LoVo (cell line): ENCODE measurements at regions not wholly inside any gene's neighbourhood (a gene's known extent, or its start where the extent isn't known, plus 50 kb on each side); places are given as distances from the start of the nearest gene placed in this dataset.

Experiments used
- DNase-seq: peaks from one replicate; pipeline ENCODE4 v3.0.0-alpha.2; 2016; ENCODE audit warnings: low spot score

DNA sequence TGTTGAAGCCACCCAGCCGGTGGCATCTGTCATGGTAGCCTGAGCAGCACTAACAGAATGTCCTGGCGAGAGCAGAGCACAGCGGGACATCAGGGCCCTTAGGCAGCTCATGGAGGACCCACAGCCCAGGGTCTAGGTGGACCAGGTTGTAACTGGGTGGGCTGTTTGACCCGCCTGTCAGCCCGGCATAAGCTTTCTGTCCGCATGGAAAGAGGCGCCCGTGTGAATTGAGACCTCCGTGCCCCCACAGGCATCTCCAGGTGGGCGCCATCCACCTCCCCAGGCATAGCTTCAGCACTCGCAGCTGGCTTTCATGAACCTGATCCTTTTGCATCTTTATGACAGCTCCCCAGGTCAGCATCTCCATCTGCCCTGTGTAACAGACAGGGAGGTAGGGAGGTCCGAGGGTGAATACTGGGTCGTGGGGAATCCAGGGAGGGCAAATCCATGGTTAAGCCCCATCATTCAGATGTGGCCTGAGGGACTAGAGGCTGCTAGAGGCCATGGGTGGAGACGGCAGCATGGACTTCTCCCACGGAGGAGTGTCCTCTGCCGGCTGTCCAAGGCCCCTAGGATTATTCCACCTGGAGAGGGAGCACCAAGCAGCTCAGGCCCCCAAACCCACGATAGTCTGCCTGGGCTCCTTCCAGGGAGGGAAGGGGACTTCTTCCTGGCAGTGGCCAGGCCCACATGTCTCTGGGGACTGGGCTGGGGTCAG lies 371.6 kb upstream of the MKI67 start:
- DNase-seq: no peak

- no peak for DNase-seq
These were observed 372.1 kb upstream of the MKI67 start for GRCh38 chr10:128498378-128498730.

GRCh38 chr10:128498746-128499145 lies 372.5 kb upstream of the MKI67 start:
- no peak for DNase-seq

- DNase-seq: no peak
These were observed 373.3 kb upstream of the MKI67 start for GRCh38 chr10:128499486-128499885.

DNA sequence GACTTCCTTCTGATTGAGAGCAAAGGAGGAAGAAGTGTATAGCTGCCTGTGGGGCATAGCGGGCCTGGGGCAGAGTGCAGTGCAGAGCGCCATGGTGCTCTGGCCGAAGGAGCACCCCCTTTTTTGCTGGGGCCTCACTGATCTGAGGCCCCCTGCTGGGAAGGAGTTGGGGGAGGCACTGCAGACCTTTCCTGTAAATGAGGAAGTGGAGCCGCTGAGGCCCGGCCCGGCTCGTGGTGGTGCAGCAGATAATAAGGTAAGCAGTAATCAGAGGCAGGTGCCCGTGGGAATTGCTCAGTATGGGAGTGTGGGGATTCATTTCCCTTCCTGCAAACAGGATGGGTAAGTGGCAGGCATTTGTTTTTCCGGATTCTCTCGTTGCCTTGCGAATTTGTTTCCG lies 373.7 kb upstream of the MKI67 start:
- DNase-seq: no peak

DNA sequence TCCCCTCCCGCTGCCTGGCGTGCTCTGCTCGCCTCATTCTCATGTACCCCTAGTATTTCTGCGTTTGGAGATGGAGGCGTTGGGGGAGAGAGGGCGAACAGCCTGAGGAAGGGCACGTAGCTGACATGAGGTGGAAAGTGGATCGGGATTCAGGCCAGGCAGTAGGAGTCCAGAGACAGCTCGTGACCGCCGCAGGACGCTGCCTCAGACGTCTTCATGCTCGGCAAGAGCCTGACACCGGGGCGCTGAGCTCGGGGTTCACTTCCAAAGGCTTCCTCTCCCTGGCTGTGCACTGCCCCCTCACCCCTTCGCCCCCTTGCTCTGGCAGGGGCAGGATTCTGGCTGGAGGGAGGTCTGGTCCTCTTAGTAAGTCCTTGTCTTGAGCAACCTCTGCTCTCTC lies 374.4 kb upstream of the MKI67 start:
- no peak for DNase-seq

- DNase-seq: no peak
These were observed 379.1 kb upstream of the MKI67 start for GRCh38 chr10:128505346-128505745.

DNA sequence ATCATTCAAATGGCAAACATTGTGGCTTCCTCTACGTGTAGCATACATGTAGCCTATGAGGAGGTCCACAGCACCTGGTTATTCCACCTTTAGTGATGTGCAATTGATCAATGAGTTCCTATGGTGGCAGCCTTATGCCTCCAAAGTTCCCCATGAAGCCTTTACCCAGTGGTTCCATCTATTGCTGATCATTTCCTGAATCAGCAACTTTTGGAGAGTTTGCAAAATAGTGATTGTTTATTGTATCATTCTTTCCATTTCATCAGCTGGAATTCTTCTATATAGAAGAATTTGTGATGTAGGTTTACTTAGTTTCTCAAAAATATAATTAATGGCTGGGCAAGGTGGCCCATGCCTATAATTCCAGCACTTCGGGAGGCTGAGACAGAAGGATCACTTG lies 380.2 kb upstream of the MKI67 start:
- DNase-seq: no peak

- DNase-seq: no peak
These were observed 380.8 kb upstream of the MKI67 start for GRCh38 chr10:128507066-128507465.

- no peak for DNase-seq
These were observed 385.1 kb upstream of the MKI67 start for GRCh38 chr10:128511284-128511683.

DNA sequence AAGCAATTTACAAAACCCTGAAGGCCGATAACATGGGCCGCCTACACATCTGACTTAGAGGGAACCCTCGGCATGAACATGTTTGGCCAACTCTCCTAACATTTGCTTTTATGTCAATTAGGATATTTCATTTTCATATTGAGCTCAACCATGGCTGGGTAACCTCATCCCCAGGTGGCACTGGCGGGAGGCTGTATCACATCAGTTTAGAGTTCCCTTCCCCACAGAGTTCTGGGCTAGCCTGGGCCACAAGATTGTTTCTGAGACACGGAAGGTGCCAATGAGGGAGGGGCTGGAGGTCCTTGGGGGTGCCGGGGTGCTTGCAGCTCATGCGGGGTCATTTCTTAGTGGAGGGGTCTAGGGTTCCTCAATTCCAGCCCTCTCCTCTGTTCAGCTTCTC lies 386.5 kb upstream of the MKI67 start:
- DNase-seq: no peak

DNA sequence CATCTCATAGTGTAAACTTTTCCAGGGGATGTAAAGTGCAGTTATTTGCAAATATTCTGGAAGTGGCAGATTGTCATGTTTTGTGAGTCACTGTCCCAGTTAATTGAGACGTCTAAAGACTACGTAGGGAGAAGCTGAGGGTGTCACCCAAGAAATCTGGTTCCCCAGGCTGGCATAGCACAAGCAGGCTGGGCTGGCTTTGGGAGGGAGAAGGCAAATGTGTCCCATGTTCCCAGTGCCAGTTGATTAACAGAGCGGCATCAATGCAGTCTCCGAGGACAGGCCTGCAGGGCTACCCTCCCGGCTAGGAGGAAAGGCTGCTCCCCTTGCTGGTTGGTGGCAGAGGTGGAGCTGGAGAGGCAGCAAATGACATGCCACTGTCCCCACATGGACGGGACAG lies 388.3 kb upstream of the MKI67 start:
- DNase-seq: no peak

DNA sequence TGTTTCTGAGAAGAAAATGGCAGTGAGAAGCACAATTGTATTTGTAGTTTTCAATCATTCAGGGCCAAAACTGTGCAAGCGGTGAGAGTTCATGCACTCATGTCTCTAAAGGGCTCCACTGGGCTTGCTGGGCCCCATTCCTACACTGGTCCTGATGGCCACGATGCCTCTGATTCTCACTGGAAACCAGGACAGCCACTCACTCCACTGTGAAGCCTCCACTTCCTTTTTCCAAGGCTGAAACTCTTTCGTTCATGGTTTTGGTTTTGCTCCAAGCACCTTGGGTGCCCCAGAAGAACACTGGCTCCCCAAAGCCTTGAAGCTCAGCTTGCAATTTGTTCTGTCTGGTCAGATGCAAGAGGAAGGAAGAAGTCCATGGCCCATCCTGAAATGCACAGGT lies 390.0 kb upstream of the MKI67 start:
- no peak for DNase-seq

DNA sequence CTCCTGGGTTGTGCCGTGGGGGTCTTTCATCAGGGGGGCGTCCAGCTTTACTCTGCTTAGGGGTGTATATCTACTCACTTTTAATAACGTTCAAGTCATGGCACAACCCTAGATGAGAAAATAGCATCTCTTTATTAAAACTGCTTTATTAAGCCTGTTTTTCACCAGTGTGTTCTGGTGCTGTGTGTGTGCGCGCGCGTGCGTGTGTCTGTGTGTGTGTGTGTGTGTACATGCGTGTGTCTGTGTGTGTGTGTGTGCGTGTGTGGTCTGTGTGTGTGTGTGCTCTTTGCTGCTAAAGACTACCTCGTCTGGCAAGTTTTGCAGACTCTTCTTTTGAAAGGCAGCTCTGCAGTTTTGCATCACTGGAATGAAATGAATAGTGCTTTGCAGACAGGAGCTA lies 390.9 kb upstream of the MKI67 start:
- no peak for DNase-seq

- DNase-seq: no peak
These were observed 391.8 kb upstream of the MKI67 start for GRCh38 chr10:128518000-128518399.

GRCh38 chr10:128519581-128519980 lies 393.4 kb upstream of the MKI67 start:
- no peak for DNase-seq

DNA sequence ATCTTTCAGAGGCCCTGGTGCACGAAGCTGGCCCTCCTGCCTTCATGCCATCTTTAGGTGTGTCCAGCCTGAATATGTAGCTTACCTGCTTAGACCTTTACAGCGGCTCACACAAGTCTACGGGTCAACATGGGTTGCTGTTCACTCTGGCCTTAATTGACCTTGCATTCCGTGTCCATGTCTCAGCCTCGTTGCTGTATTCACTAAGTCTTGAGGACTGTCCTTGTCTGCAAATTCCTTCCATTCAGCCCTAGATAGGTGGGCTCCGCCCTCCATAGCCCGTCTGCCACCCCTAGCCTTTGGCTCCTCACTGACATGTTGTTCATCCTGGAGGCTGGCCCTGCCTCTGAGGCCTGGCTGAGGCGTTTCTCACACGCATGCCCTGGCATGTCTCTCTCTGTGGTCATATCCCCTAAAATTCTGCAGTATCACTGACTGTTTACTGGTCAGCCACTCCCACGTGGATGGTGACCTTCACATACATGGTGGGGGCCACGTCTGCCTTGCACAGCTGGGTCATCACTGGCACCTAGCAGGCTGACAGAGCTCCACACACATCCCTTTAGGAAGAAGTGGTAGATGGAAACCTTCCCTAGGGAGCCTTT lies 394.1 kb upstream of the MKI67 start:
- no peak for DNase-seq

- DNase-seq: no peak
These were observed 396.5 kb upstream of the MKI67 start for GRCh38 chr10:128522551-128523308.

GRCh38 chr10:128525444-128525843 lies 399.2 kb upstream of the MKI67 start:
- DNase-seq: no peak

GRCh38 chr10:128525936-128526335 lies 399.7 kb upstream of the MKI67 start:
- no peak for DNase-seq

- no peak for DNase-seq
These were observed 400.7 kb upstream of the MKI67 start for GRCh38 chr10:128526791-128527375.

GRCh38 chr10:128527711-128528110 lies 401.5 kb upstream of the MKI67 start:
- no peak for DNase-seq

- DNase-seq: no peak
These were observed 401.9 kb upstream of the MKI67 start for GRCh38 chr10:128528167-128528566.
